Kasumi-1 (cell line): ENCODE measurements at regions not wholly inside any gene's neighbourhood (a gene's known extent, or its start where the extent isn't known, plus 50 kb on each side); places are given as distances from the start of the nearest gene placed in this dataset.

Experiments used
- DNase-seq, 2 experiments: peaks; one replicate each; lab custom pipeline; 2025; lab: John Stamatoyannopoulos, UW

DNA sequence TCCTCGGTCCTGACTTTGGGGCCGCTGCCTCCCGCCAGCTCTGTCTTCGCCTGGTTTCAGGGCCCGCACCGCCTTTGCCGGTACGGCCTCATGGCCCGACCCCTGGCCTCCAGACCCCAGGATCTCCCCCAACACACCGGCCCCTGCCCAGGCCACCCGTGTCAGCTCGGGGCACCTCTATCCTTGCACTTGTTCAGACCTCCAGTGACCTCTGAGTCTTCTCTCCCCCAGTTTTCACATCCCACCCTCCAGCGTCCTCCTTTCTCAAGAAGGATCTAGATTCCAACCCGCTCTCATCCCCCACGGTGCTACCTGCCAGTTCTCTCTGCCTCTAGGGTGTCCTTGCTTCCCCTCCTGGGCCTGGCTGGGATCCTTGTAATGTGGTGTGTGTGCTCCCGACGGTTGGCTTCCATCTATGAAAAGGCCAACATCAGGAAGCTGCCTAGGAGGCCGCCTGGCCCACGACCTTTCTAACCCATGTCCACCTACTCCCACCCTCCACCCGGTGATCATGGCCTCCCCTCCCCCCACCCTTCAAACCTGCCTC, 61.1 kb downstream of the SPATA31C2 start:
- no peak for DNase-seq

DNA sequence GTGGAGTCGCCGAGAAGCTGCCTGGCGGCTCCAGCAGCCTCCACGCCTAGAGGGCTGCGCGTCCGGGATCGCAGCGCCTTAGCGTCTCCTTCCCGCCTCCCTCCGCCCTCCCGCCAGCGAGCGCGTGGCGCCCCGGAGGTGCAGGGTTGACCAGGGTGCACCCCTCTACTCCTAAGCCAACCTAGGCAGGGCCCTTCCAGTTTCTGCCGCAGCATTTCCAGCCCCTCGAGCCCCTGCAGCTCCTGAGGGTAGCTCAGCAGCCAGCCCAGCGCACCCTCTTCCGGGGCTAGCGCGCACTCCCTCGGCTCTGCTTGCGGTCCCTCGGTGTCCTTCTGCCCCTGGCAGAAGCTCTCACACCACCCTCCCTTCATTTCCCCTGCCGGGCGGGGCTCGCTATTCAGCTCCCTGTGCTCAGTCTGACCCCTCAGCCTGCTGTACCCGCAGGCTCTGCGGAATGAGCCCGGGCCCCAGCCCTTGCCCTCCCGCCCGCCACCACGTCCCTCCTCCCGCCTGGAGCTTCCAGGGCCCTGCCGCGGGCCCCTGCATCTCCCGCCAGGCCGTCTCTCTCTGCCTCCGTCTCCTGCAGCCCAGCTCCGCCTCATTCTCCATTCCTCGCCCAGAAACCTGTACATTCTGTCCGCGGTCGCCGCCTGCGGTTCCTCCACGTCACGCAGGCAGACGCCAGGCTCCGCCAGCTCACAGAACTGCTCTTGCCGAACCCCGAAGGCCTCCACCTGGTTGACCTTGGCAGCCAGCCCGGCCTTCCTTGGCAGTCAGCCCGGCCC, 61.8 kb downstream of the SPATA31C2 start:
- peak; percentile 29 for DNase-seq

DNA sequence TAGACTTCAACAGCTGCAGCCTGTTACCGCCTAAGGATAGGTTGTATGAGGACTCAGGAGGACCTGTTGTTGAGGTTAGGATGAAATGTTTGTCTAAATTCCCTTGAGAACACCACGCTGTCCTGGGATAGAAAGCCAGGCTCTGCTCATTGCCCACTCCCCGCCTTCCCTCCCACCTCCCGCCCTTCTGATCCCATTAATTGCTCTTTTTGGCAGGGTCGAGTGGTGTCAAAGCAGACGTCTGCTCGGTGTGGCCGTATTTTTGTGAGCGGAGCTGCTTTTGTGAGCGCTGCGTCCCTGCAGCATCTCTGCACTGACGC, 62.3 kb downstream of the SPATA31C2 start:
- no peak for DNase-seq

DNA sequence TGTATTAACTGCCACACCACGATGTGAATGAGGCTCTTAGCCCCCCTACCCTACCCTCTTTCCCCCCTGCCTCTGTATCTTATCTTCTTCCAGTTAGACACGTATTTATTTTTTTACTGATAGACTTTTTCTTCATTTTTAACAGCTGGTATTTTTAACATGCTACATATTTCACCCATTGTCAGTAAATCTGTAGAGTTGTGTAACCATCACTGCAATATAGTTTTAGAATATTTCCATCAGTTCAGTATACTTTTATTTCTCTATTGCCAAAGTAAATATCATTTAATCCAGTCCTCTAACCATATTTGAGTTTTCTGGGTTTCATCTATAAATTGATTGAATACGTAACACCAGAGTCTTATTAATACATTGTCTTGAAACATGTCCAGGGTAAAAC, 62.8 kb downstream of the SPATA31C2 start:
- no peak for DNase-seq

DNA sequence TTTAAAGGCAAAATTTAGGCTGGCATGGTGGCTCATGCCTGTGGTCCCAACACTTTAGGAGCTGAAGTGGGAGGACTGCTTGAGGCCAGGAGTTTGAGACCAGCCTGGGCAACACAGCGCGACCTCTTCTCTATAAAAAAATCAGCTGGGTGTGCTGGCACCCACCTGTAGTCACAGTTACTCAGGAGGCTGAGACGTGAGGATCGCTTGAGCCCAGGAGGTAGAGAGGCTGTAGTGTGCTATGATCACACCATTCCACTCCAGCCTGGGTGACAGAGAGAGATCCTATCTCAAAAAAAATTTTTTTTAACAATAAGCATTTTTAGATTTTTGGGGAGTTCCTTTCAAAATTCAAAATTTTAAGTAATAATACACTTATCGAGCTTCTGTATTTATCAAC, 63.3 kb downstream of the SPATA31C2 start:
- no peak for DNase-seq

DNA sequence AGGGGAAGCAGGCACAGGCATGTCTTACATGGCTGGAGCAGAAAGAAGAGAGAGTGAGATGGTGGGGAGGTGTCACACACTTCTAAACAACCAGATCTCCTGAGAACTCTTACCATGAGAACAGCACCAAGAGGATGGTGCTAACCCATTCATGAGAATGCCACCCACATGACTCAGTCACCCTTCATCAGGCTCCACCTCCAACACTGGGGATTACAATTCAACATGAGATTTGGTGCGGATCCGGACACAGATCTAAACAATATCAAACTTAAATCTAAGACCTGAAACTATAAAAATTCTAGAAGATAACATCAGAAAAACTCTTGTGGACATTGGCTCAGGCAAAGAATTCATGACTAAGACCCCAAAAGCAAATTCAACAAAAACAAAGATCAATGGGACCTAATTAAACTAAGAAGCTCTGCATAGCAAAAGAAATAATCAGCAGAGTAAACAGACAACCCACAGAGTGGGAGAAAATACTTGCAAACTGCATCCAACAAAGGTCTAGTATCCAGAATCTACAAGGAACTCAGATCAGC, 65.4 kb downstream of the SPATA31C2 start:
- no peak for DNase-seq

DNA sequence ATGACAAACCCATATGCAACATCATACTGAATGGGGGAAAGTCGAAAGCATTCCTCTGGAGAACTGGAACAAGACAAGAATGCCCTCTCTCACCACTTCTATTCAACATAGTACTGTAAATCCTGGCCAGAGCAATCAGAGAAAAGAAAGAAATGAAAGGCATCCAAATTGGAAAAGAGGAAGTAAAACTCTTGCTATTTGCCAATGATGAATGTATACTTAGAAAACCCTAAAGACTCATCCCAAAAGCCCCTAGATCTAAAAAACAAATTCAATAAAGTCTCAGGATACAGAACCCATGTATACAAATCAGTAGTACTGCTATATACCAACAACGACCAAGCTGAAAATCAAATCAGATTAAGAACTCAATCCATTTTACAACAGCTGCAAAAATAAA, 66.9 kb downstream of the SPATA31C2 start:
- peak; percentile 13 to 15 for DNase-seq

DNA sequence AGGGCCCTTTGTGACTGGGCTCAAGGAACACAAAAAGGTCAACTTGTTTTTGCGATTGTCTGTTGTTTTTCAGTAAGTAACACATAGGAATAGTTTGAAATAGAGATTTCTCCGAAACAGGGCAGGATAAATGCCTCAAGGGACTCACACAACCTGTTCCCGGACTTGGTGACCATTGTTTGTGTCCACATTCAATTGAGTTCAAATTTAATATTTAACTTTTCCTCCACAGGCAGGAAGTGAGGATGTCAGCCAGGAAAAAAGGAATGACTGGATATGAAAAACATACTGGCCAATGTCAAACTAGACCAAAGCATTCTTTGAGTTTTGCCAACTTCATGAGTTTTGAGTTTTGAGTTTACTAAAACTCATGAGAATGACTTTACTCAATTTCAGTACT, 72.7 kb downstream of the SPATA31C2 start:
- no peak for DNase-seq

DNA sequence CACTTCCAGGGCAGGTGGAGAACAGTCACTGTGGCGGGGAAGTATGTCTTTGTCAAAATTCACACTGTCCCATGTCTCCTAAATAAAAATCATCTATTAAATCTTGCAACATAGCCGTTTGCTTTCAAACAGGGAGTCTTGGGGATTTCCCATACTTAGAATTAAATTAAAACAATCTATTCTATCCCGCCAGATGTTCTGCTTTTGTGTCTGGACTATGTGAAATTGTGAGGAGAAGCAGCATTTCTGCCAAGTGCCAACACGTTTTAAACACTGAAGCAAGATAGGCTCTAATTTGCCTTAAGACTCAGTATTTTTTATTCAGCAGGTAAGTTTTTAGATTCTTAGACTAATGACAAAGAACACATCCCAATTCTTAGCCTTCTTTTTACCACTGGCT, 73.7 kb downstream of the SPATA31C2 start:
- DNase-seq = no peak

DNA sequence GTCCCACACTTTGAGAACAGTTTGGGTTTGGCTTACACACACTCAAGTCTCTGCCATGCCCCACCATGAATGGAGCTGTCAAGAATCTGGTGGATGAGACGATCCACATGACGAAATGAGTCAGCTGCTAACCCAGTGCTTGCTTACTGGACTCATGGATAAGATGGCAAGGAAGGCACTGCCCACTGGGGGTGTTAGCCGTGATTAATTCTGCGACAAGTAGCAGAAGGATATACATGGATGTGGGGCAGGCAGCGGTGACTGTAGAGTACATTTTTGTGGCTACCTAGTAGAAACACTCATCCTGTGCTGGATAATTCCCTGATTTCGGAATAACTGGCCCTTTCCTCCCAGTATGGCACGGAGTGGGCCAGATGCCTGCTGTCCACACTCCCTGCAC, 77.5 kb downstream of the SPATA31C2 start:
- DNase-seq = no peak

DNA sequence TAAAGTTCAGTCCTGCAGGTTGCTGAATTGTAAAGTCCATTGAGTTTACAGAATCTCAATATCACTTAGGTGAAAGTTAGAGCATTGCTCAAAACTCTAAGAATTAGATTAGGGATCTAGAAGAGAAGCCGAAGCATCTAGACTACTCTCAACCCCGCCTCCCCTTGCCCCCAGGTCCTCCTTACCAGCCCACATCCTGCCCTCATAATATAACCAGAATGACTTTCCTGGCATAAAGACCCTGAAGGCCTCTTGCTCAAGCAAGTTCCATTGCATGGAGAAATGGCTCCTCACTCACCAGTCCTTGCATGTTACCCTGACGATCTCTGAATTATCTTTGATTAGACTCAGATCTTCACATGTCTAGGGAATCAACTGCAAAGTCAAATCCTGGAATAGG, 78.8 kb downstream of the SPATA31C2 start:
- no peak for DNase-seq

DNA sequence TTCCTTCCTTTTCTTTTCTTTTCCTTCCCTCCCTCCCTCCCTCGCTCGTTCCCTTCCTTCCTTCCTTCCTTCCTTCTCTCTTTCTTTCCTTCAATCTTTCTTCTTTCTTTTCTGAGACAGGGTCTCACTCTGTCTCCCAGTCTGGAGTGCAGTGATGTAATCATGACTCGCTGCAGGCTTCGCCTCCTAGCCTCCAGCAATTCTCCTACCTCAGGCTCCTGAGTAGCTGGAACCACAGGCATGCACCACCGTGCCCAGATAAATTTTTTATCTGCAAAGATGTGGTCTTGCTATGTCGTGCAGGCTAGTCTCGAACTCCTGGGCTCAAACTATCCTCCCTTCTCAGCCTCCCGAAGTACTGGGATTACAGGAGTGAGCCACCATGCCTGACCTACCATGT, 81.4 kb downstream of the SPATA31C2 start:
- DNase-seq = no peak

DNA sequence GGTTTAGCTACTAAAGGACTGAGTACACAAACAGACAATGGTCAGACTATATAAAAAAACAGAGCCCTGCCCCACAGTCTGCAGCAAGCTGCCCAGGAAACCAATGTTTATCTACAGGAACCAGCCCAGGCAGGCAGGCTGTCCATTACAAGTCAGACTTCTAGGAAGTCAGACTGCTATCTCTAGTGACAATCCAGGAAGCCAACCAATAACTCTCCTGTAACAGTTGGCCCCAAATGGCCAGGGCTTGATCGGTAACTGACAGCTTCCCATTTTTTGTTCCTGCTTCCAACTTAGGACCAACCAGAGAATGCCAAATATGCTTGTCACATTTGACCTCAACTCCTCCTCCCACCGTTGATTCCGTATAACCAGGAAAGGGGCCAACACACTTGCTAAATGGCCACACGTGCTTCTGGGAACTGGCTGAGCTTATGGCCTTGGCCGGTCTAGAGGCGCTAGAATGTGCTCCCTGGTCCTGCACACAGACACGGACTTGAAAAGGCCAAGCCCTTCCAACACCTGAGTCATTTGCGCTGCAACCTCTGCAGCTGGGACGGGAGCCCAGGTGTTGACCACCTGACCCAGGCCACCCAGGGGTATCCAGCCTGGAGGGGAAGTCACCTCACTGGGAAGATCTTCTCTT, 79.6 kb upstream of the CDK20 start:
- no peak for DNase-seq

DNA sequence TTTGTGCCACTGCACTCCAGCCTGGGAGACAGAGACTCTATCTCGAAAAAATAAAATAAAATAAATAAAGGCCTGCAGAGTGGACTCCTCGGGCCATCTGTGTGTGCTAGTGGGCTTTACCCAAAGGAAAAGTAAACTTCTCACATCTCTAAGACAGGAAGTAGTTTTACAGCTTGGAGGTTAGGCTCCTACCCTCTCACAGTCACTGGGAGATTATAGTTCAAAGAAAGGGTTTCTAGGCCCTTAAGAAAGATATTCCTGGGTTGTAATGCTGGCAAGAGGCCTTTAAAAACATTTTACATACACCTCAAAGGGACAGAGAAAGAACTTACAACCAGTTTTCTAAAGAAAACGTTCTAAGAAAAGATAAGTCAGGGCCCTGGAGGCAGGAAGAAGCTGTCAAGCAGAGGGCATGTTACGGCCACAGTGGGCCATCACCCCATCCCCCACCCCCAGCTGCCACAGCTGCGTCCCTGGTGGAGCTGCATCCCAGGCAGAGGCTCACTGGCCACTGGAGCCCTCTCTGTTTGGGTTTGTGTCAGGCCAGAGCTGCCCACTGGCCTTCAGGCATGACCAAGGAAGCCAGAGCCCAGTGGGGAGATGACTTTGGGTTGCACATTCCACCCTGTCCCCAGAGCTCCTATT, 78.1 kb upstream of the CDK20 start:
- no peak for DNase-seq

DNA sequence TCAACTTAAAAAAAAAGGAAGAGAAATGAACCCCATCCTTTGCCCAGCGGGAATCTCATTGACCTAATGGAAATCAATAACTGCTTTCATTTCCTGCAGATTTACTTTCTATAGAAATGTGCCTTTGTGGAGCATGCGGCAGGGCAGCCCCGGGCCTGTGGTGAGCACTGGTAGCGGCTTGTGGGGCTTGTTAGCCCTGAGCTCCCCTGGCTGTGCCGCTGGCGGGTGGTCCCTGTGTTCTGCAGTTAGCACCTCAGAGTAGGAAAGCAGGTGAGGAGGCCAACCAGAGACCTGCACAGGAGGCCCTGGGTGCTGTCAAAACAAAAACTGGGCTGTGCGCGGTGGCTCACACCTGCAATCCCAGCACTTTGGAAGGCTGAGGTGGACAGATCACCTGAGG, 76.8 kb upstream of the CDK20 start:
- DNase-seq = no peak

DNA sequence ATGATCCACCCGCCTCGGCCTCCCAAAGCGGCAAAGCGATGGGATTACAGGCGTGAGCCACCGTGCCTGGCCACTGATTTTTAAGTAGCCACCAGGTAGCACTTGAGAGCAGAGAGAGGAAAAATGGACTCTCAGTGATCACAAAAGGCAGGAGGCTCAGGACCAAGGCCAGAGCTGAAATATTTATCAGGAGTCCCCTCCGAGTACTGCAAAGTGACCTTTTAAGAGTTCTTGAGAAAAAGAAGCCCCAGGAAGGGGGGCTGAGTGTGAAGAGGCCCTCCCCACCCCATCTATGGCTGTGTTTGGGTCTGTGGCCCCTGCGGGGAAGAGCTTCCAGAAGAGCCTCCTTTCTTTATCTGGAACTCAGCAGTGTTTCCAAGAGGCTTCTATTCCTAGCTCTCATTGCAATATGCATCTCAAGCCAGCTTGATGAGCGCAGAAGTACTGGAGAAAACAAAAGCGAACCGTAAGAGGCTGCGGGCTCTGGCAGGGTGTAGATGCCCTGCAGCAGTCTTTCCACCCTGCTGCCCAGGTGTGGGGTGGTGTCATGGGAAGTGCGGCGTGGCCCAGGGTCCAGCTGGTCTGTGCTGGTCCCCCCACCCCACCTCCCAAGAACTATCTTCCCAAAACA, 75.5 kb upstream of the CDK20 start:
- no peak for DNase-seq

DNA sequence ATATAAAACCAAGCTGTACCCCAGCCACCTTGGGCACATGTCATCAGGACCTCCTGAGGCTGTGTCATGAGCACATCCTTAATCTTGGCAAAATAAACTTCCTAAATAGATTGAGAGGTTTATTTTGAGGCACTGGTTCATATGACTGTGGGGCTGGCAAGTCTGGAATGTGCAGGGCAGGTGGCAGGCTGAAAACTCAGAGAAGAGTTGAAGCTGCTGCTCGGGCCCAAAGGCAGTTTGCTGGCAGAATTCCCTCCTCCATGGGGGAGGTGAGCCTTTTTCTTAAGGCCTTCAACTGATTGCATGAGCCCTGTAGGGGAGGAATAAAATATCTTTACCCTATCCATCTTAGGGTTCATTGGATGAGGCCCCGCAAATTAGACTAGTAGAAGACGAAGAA, 72.2 kb upstream of the CDK20 start:
- DNase-seq = no peak

DNA sequence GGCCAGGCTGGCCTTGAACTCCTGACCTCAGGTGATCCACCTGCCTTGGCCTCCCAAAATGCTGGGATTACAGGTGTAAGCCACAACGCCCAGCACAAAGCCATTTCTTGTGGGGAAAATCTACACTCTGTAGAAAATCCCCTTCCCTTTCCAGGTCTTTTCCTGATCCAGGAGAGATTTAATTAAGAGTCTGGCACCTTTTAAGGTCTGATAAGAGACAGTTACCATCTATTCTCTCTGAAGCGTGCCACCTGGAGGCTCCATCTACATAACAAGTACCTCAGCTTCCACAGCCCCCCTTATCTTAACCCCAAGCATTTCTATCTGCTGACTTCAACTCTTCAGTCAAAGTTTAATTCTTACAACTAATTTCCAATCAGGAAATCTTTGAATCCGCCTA, 71.4 kb upstream of the CDK20 start:
- no peak for DNase-seq

DNA sequence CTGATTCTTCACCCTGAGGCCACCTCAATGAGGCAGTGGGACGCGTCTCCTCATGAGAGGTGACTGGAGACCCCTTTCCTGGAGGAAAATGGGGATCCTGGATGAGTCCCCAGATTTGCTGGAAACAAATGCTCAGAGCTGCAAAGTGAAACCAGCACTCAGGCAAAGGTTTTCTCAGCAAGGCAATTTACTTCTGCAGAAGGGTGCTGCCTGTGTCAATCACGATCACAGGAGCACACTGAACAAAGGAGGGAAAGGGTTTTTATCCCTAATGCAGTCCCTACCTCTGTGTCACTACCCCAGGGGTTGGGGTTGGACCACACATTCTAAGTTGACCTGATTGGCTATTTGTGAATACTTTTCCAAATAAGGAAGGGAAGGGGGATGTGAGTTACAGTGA, 69.9 kb upstream of the CDK20 start:
- DNase-seq = no peak

DNA sequence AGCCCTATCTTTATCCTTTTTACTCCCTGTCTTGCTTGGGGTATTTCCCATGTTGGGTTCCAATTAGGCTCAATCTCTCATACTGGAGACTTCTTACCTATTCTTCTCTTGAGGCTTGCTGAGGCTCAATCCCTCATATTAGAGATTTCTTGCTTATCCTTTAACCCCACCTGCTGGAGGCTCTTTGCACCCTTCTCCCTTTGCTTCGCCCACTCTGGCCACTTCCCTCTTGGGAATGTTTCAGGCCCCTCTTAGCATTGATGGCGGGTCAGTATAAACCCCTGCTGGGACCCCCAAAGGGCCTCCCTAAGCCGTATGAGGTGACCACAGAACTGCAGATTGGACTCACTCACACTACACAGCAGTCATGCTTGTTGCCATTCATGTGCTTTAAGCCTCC, 69.3 kb upstream of the CDK20 start:
- DNase-seq = peak in 1 of 2 experiments; percentile 4

DNA sequence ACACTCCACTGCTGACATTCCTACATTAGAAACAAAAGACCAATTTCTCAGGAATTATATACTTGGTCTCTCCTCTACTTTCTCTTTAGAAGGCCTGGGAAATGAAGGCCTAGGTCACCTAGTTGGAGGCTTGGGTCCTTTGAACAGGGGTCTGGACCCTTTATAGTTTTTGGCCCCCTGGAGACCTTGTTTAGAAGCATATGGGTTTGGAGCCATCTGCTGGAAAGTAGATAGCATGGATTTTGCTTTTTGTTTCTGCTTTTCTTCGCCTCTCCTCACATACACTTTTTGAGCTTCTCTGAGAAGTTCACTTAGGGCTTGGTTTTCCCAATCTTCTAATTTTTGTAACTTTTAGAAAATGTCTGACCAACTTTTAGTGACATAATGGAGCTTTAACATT, 67.1 kb upstream of the CDK20 start:
- DNase-seq = peak; percentile 23 to 51

DNA sequence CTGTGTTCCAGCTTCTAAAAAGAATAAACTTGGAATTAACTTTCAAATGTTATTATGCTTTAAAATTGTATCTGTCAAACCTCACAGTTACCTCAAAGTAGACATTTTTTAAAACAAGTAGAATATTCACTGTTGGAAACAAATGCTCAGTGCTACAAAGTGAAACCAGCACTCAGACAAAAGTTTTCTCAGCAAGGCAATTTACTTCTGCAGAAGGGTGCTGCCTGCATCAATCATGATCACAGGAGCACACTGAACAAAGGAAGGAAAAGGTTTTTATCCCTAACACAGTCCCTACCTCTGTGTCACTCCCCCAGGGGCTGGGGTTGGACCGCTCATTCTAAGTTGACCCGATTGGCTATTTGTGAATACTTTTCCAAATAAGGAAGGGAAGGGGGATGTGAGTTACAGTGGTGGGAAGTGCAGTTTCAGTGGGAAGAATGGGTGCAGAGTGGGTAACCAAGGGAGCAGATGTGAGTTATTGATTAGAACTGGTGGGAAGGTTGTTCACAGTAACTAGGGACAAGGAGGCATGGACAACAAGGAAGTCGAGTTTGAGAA, 63.0 kb upstream of the CDK20 start:
- DNase-seq = no peak
